B cell (primary cell): ENCODE measurements at regions not wholly inside any gene's neighbourhood (a gene's known extent, or its start where the extent isn't known, plus 50 kb on each side); places are given as distances from the start of the nearest gene placed in this dataset.

Source experiments
- ATAC-seq: fragments of 200-7000 bp; cut with Tn5 transposase; one replicate; pipeline ENCODE4 v1.10.0; 2021; ENCODE audit warnings: low read depth, mild to moderate bottlenecking, moderate number of reproducible peaks, moderate library complexity
- CTCF ChIA-PET: fragments of 350-600 bp; sonication (Branson Sonifier 250); formaldehyde crosslinking; loops from one replicate; lab custom pipeline; 2021; ENCODE audit warnings: antibody characterized with exemption, inconsistent platforms; lab: Charles Lee
- POLR2A ChIA-PET: fragments of 350-600 bp; sonication (Branson Sonifier 250); formaldehyde crosslinking; loops from one replicate; lab custom pipeline; 2021; ENCODE audit warnings: antibody characterized with exemption; lab: Charles Lee
- DNase-seq: peaks from one replicate; pipeline ENCODE4 v3.0.0; 2013
- H2AFZ ChIP-seq: 2 replicates; pipeline ENCODE4 v1.6.1; 2012; ENCODE audit warnings: mild to moderate bottlenecking, low read depth, low read length; ENCODE audit not compliant: insufficient read depth, poor library complexity, severe bottlenecking
- H3K27ac ChIP-seq, 2 donors: 1 replicate in 1 of 2; 2 replicates in 1 of 2; pipeline ENCODE4 v1.5.1; 2012 to 2013; ENCODE audit warnings: low read length in 2 of 2, mild to moderate bottlenecking in 2 of 2, moderate library complexity in 1 of 2
- H3K27me3 ChIP-seq, 4 experiments: fragments of 200-600 bp in 1 of 4; sonication (generic) in 1 of 4; replicated peaks in 1 of 4; 1 replicate in 2 of 4; 2 replicates in 2 of 4; pipeline versions ENCODE4 v1.6.1 to v1.7.0; 2013 to 2016; ENCODE audit warnings: low read length in 3 of 4, mild to moderate bottlenecking in 2 of 4, mixed read lengths in 1 of 4, moderate library complexity in 1 of 4; ENCODE audit not compliant: insufficient read depth in 4 of 4, control insufficient read depth in 3 of 4; ENCODE audit errors: control extremely low read depth in 1 of 4
- H3K36me3 ChIP-seq, 2 experiments: replicated peaks in 1 of 2; 1 replicate in 1 of 2; 2 replicates in 1 of 2; pipeline versions ENCODE4 v1.6.1 to v1.7.1; 2013; ENCODE audit warnings: low read length in 1 of 2; ENCODE audit not compliant: insufficient read depth in 2 of 2, control insufficient read depth in 1 of 2; ENCODE audit errors: control extremely low read depth in 1 of 2, extremely low read depth in 1 of 2
- H3K4me1 ChIP-seq, 2 donors: fragments of 200-600 bp in 1 of 2; sonication (generic) in 1 of 2; 1 replicate in 1 of 2; 2 replicates in 1 of 2; pipeline versions ENCODE4 v1.5.1 to v1.6.1; 2013 to 2017; ENCODE audit warnings: low read length in 2 of 2; ENCODE audit not compliant: control insufficient read depth in 2 of 2, insufficient read depth in 2 of 2
- H3K4me2 ChIP-seq: replicated peaks from 2 replicates; pipeline ENCODE3; 2012; ENCODE audit warnings: mild to moderate bottlenecking, low read depth, low read length; ENCODE audit not compliant: poor library complexity, severe bottlenecking
- H3K4me3 ChIP-seq, 5 experiments: fragments of 200-600 bp in 1 of 5; sonication (generic) in 1 of 5; 1 replicate in 3 of 5; 2 replicates in 2 of 5; pipeline versions ENCODE4 v1.5.1 to v1.7.0; 2011 to 2016; ENCODE audit warnings: low read length in 4 of 5, mild to moderate bottlenecking in 4 of 5, low read depth in 2 of 5, control low read depth in 1 of 5, moderate library complexity in 1 of 5; ENCODE audit not compliant: insufficient read depth in 1 of 5; ENCODE audit errors: control extremely low read depth in 1 of 5, extremely low read depth in 1 of 5
- H3K79me2 ChIP-seq: fragments of 200-600 bp; sonication (generic); one replicate; pipeline ENCODE4 v1.6.0; 2016; ENCODE audit warnings: low read length; ENCODE audit not compliant: control insufficient read depth, insufficient read depth
- H3K9ac ChIP-seq: fragments of 200-600 bp; sonication (generic); 2 replicates; pipeline ENCODE4 v1.6.1; 2017; ENCODE audit warnings: mild to moderate bottlenecking, low read length, moderate library complexity
- H3K9me3 ChIP-seq, 3 donors: one replicate each; pipeline versions ENCODE4 v1.6.1 to v1.7.1; 2013; ENCODE audit warnings: low read length in 2 of 3; ENCODE audit not compliant: control insufficient read depth in 2 of 3, insufficient read depth in 1 of 3; ENCODE audit errors: control extremely low read depth in 1 of 3
- H4K20me1 ChIP-seq: 2 replicates; pipeline ENCODE4 v1.6.0; 2012; ENCODE audit warnings: mild to moderate bottlenecking, low read length; ENCODE audit not compliant: insufficient read depth, control insufficient read depth, poor library complexity, severe bottlenecking
- H3K27ac Mint-ChIP-seq: one replicate; pipeline ENCODE4 v1.8.0; 2021; ENCODE audit warnings: mixed read lengths
- H3K27me3 Mint-ChIP-seq: one replicate; pipeline ENCODE4 v1.8.0; 2021; ENCODE audit warnings: mixed read lengths
- H3K4me1 Mint-ChIP-seq: one replicate; pipeline ENCODE4 v1.8.0; 2021; ENCODE audit warnings: mixed read lengths
- H3K4me3 Mint-ChIP-seq: one replicate; pipeline ENCODE4 v1.8.0; 2021; ENCODE audit warnings: mixed read lengths
- H3K9me3 Mint-ChIP-seq: one replicate; pipeline ENCODE4 v1.8.0; 2022; ENCODE audit warnings: mixed read lengths; ENCODE audit not compliant: insufficient read depth
- EZH2 ChIP-seq: IDR thresholded peaks from 2 replicates; pipeline ENCODE4 v1.6.1; 2012; ENCODE audit warnings: borderline replicate concordance, low read depth, mild to moderate bottlenecking, moderate library complexity, low read length; ENCODE audit not compliant: insufficient read depth, poor library complexity, severe bottlenecking
- WGBS: methylation state at CpG from one replicate; pipeline ENCODE4 v1.1.5; 2013; ENCODE audit warnings: missing lambda C conversion rate; ENCODE audit not compliant: insufficient coverage; 5-methylcytosine and 5-hydroxymethylcytosine counted together
- intact Hi-C: fragments of 100-400 bp; cut with micrococcal nuclease; formaldehyde crosslinking; loops from one replicate; pipeline ENCODE4 v1.10.0; 2022
- TF ChIP-seq, protein P1 (sequence below): fragments of 200-600 bp; IDR thresholded peaks from one replicate; pipeline ENCODE4 v1.8.0; 2022; ENCODE audit warnings: antibody characterized with exemption, mild to moderate bottlenecking

DNA sequence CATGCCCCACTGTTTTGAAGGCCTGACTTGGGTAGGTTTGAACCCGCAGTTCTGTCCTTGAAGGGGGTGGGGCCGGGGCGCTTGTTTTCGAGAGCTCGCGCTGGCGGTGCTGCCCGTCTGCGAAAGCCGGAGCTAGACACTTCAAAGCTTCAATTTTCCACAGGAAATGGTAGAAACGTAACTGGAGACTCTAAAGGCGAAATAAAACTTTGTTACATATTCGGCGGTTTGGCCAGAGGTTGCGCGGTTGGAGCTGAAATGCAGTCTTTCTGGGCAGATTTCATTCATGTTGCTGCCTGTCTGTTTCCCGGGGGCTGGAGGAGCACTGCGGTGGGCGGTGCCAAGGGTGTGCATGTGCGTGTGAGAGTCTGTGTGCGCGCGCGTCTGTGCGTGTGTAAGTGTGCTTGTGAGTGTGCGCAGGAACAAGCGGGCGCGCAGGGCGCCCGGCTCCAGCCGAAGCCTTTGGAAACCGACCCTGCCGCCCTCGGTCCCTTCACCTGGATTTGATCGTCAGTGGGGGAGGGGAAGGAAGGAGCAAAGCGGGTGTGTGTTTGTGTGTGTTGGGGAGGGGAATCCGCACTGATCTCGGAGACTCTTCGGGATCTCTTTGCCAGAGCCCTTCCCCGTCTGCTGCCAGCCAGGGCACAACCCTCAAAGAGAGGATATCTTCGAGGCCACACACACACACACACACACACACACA, 227.7 kb upstream of the CRY1 start:
- no peaks in the 10 kb centered on the region for H3K36me3 ChIP-seq
- H3K27ac ChIP-seq: no peak overlapping the region
- Mint-ChIP-seq H3K4me3 (peak overlapping the region; percentile 88), H3K27me3 (peaks cover 70% of the 10 kb centered on the region), H3K27ac (no peak overlapping the region), H3K9me3 (no peaks in the 10 kb centered on the region), H3K4me1 (peaks cover 33% of the 10 kb centered on the region)
- H3K79me2 ChIP-seq: no peaks in the 10 kb centered on the region
- POLR2A ChIA-PET: no interaction called here
- TF ChIP-seq EZH2: no peak
- TF ChIP-seq, protein P1, sequence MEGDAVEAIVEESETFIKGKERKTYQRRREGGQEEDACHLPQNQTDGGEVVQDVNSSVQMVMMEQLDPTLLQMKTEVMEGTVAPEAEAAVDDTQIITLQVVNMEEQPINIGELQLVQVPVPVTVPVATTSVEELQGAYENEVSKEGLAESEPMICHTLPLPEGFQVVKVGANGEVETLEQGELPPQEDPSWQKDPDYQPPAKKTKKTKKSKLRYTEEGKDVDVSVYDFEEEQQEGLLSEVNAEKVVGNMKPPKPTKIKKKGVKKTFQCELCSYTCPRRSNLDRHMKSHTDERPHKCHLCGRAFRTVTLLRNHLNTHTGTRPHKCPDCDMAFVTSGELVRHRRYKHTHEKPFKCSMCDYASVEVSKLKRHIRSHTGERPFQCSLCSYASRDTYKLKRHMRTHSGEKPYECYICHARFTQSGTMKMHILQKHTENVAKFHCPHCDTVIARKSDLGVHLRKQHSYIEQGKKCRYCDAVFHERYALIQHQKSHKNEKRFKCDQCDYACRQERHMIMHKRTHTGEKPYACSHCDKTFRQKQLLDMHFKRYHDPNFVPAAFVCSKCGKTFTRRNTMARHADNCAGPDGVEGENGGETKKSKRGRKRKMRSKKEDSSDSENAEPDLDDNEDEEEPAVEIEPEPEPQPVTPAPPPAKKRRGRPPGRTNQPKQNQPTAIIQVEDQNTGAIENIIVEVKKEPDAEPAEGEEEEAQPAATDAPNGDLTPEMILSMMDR: no peak
- H3K9ac ChIP-seq: peak overlapping the region; percentile 61
- no peaks in the 10 kb centered on the region for H4K20me1 ChIP-seq
- H2AFZ ChIP-seq: peak overlapping the region; percentile 56
- DNase-seq (peak; percentile 37), ATAC-seq (no peak)
- peak overlapping the region; percentile 7 to 58 (median 43) for H3K4me3 ChIP-seq
- H3K27me3 ChIP-seq: peaks cover 0 to 80% (median 41%) of the 10 kb centered on the region in 4 experiments
- intact Hi-C loops: no loop called here
- CTCF ChIA-PET: no interaction called here
- WGBS: 3% methylated on average over 36 of the region's 42 CpGs
- peaks cover 0 to 9% (median 0%) of the 10 kb centered on the region in 3 donors for H3K9me3 ChIP-seq
- peak overlapping the region; percentile 86 for H3K4me2 ChIP-seq
- peaks cover 43 to 52% of the 10 kb centered on the region in 2 donors for H3K4me1 ChIP-seq

GRCh38 chr12:107322063-107322462, 228.7 kb upstream of the CRY1 start:
- no peak for TF ChIP-seq EZH2
- TF ChIP-seq, protein P1: no peak
- Histone ChIP-seq H3K79me2 (no peaks in the 10 kb centered on the region), H3K4me2 (peak overlapping the region; percentile 86), H3K27ac (no peak overlapping the region), H3K36me3 (no peaks in the 10 kb centered on the region), H3K9me3 (peaks cover 0 to 9% (median 0%) of the 10 kb centered on the region in 3 donors), H2AFZ (no peak overlapping the region), H3K9ac (peak overlapping the region; percentile 61), H3K4me3 (no peak overlapping the region), H4K20me1 (no peaks in the 10 kb centered on the region), H3K27me3 (peaks cover 0 to 81% (median 40%) of the 10 kb centered on the region in 4 experiments), H3K4me1 (peaks cover 43 to 52% of the 10 kb centered on the region in 2 donors)
- Mint-ChIP-seq H3K9me3 (no peaks in the 10 kb centered on the region), H3K27me3 (peaks cover 68% of the 10 kb centered on the region), H3K4me1 (peaks cover 32% of the 10 kb centered on the region), H3K4me3 (peak overlapping the region; percentile 88), H3K27ac (no peak overlapping the region)
- WGBS: no CpG with 5 or more reads among the region's 3 CpGs
- ATAC-seq: no peak
- CTCF ChIA-PET: no interaction called here
- no peak for DNase-seq
- POLR2A ChIA-PET: no interaction called here
- intact Hi-C loops: no loop called here
